HG02571 (cell line): ENCODE measurements at regions not wholly inside any gene's neighbourhood (a gene's known extent, or its start where the extent isn't known, plus 50 kb on each side); places are given as distances from the start of the nearest gene placed in this dataset.

Source experiments
- ATAC-seq: cut with Tn5 transposase; IDR thresholded peaks from one replicate; pipeline ENCODE4 v1.9.1; 2021; ENCODE audit warnings: mild to moderate bottlenecking, moderate library complexity; ENCODE audit not compliant: unreplicated experiment

DNA sequence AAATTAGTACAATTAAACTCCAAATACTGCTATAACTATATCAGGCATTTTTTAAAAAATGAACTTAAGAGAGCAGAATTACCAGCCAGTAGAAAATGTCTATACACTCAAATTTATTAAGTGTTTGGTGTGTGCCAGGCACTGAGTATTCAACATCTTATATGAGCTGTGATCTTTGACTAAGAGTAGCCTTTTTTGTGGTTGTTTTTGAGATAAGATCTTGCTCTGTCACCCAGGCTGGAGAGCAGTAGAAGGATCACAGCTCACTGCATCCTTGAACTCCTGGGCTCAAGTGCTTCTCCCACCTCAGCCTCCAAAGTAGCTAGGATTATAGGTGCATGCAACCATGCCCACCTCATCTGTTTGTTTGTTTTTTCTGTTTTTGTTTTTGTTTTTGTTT lies 102.5 kb upstream of the CELF2 start:
- no peak for ATAC-seq

DNA sequence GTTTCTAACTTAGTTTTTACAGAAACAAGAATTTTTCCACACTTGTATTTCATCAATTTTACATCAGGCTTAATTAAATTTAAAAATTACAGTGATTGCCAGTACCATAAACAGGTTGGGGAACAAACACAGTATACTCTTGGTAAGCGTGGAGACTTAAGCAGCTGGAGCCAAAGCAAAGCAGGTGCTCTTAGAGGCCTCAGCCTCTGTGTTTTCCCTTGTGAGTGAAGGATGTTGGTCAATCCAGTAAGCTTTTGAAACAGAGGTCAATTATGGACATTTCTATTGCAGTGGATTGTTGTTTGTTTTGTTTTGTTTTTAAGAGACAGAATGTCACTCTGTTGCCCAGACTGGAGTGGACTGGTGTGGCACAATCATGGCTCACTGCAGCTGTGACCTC lies 100.6 kb upstream of the CELF2 start:
- no peak for ATAC-seq

DNA sequence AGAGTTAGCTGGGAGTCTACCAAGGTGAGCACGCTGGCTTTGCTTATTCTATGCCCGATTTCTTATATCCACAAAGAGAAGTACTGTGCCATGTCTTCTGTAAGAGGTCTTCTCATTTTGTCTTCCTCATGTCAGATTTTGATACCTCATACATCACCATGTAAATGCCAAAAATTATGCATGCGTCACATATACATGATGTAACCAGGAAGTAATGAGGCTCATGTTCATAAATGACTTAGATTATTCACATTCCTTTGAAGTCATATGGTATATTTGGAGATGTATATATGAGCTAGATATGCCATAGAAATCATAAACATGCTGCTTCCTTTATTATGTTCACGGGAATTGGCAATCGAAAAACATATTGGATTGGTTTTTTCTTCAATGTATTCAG lies 97.7 kb upstream of the CELF2 start:
- ATAC-seq = no peak

DNA sequence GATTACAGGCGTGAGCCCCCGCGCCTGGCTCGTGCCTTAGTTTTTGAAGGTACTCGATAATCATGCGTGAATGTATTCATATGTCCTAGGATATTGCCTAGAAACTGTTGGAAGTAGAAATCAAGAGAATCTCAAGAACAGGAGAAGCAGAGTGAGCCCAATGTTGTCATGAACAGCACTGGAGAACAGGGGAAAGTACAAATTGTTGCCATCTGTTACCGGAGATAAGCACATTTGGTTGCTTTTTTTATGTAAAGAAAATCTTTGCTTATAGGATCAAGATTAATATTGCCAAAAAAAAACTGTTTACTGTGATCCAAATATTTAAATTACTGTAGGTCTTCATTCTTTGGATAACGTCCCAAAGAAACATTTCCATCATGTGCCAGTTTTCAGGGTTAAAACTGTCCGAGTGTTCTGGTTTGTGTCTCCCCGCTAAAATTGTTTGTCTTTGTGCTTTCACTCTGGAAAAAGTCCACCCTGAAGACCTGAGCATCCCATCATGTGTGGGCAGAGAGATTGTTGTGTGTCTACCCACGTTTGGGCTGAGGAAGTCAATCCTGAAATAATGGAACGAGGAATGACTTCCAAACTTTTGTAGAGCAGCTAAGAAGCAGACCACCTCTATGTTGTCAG lies 95.7 kb upstream of the CELF2 start:
- ATAC-seq = no peak

DNA sequence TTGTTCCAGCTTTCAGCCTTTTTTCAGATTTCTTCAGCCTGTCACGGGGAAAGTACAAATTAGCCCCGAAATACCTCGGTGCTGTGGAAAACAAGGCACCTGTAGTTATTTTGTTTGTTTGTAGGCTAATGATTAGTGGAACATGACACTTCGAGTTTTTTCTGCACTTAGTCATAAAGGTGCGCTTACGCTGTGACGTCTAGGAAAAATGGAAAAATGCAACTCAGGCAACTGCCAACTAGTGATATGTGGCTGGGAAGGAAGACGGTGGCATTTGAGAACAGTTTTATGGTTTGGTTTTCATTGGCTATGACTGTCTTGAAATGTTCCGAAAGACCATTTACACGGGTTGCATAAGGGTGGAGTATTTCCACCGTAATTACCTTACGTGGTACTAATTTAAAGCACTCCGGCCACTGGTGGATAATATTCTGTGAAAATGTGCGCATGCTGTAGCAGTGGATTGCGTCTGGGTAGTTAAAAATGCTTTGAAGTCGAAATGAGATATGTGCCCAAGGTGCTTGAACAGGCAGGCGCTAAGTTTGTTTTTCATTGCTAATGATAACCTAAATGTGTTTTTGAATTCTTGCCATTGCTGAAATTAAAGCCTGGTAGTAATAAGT lies 94.5 kb upstream of the CELF2 start:
- no peak for ATAC-seq

DNA sequence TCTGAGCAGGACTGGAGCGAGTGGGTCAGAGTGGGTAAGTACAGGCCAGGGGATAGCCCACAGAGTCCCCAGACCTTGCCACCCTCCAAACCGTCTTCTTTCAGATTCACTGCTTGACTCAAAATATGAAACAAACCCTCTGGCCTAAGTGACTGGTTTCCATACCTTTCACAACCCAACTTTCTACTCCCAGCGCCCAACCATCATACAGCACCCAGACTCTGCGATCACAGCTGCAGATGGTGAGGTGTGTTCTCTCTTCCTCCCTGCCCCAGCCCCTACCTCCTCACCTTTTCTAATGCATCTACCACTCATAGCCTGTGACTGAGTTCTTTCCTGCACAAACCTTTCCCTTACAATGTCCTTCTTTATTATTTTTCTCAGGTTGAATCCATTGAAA lies 92.0 kb upstream of the CELF2 start:
- ATAC-seq = no peak

DNA sequence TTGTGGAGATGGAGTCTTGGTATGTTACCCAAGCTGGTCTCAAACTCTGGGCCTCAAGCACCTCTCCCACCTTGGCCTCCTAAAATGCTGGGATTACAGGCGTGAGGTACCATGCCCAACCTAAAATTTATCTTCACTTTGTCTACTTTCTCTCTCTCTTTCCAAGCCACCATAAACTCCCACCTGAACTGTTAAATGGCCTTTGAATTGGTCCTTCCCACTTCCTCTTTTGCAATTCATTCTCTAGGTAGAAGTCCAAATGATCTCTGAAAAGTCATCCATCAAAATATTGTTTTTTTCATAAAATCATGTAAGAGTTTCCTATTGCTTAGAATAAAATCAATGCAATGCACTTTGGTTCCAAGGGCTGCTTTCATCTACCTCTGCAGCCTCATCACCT lies 90.1 kb upstream of the CELF2 start:
- no peak for ATAC-seq

DNA sequence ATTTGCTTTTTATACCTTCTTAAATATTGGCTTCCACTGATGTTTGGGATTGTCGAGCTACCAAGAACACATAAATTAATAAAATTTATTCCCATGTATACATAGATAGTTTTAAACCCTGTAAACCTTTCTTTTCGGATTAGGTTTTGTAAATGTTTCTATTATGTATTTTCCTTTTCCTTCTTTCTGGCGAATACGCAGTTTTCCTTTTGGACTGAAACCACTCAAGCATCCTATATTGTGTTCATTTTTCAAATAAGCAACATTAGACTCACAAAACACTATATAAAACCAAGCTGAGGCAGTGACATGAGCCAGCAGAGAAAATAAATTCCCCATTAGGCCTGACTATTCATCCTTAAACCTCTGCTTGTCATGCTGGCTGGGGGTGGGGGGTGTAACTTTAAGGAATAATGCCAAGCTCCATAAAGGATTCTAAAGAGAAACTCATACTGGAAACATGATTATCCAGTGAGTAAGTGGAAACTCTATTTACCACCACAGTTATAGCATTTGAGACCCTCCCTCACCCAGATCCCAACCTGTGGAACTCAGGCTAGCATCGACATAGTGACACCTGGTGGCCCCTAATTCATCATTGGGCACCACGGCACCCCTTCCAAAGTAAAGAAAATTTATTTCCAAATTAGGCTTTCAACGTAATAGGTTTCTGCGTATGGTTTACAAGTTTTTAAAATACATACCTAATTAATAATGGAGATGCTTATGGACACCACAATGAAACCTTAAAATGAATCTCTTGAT lies 86.5 kb upstream of the CELF2 start:
- ATAC-seq = no peak

DNA sequence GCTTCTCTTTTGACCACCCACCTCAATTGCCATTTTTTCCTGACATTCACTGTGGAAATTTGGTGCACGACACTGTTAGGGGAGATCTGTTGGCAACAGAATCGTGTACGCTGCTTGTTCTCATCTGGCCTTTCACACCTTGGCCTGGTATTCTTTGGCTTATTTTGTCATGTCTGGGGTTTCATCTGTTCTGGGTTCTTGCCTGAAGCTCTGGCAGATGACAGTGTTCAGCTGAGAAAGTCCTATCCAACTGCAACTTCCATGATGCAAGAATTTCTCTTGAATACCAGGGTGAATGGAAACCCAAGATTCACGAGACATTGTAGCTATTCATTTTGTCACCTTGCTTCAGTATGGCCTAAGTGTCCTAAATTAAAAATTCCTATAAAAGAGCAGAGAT lies 82.6 kb upstream of the CELF2 start:
- ATAC-seq = no peak

DNA sequence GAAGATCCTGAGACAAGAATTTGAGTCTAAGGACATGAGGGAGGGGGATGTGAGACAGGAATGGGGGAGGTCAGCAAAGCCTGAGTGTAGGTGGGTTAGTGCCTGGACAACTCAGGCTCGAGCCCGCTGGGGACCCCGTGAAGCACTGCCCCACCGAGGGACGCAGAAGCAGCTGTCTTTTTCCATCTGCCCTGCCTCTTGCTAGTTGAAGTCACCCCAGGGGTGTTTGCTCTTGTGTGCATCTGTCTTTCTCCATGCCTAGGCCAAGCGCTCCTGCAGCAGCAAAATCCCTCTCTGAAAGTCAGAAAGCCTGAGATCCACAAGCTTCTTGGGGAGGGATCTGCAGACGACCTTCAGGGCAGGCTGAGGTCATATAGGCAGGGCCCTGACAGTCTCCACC lies 79.0 kb upstream of the CELF2 start:
- no peak for ATAC-seq

DNA sequence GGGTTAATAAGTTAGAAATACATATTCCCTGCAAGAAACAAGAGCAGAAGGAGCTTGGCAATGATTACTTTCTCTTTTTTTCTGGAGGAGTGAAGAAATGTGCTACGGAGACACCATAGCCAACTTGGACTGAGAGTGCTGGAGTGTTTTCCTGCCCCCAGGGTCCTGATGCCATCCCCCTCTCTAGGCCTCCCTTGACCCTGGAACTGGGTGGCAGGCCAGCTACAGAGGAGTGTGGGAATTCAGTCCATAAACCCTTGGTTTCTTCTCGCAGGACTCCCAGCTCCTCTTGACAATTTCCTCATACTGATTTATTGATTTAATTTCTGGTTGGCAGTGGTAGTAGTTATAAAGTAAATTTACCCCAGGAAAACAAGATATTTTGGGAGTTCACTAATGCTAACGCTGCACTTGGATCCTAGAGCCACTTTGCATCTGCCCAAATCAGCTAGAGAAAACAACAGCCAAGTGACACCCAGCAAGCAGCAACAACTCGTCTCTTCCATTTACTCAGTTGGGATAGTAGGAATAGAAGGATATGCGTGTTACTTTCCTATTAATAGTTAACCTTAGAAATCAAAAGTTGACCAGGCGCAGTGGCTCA lies 76.4 kb upstream of the CELF2 start:
- no peak for ATAC-seq

DNA sequence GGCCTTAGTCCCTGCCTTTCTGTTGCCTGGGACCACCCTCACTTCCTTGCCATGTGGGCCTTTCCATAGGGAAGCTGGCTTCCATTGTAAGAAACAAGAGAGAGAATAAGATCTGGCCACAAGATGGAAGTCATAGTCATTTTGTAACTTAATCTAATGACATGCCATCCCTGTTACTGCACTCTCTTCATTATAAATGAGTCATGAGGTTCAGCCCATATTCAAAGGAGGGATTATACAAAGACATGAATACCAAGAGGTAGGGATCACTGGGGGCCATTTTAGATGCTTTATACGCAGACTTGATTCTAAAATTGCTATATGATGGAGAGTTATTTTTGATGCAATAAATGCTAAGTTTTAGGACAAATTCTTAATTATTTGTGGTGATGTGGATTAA lies 75.2 kb upstream of the CELF2 start:
- no peak for ATAC-seq

DNA sequence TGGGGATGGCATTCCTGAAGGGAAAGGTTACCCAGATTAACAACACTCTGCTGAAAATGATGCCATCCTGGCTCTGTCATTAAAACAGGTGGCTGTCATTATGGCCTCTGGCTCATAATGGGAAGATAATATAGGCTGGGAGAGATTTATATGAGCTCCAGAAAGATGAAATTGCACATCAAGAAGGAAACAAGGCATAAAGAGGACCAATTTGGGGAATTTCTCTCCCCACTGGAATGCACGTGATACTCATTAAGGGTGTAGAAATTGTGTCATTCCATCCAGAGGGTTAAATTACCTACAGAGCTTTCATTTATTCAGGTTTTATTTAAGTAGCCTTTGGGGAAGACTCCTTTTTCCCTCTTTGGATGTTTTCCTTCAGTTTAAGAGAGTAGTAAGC lies 71.6 kb upstream of the CELF2 start:
- ATAC-seq = no peak

DNA sequence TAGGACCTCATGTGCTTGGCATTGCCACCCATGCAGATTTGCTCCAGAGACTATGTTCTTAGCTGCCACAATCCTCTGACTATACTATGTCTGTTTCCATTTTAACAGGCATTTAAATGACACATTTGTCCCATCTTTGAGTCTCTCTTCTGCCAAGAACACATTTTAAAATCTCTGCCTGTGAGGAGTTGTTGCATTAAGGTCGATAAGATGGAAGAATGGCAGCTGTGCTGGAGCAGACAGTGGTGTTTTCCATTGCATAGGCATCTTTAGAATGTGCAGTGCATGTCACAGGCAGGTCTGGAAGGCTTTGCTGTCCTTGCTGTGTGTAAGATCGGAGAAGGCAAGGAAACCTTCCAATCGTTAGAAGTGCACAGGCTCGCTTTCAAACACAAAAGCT lies 70.9 kb upstream of the CELF2 start:
- ATAC-seq = no peak

DNA sequence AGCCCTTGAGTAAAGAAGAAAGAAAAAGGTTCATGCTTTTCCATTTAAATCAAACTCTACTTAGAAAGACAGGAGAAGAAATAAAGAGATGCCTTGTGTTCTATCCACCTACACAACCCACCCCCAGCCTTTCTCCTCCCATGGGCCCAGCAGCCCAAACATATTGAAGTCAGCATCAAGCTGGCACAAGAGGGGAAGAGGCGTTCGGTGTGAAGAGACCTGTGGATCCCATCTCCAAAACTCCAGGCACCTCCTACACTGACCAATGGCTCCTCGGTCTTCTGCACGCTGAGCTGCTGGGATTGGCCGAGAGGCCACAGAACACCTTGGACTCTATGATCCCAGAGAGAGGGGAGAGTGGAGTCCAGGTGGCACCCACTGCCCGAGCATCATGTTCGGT lies 66.0 kb upstream of the CELF2 start:
- ATAC-seq = no peak

DNA sequence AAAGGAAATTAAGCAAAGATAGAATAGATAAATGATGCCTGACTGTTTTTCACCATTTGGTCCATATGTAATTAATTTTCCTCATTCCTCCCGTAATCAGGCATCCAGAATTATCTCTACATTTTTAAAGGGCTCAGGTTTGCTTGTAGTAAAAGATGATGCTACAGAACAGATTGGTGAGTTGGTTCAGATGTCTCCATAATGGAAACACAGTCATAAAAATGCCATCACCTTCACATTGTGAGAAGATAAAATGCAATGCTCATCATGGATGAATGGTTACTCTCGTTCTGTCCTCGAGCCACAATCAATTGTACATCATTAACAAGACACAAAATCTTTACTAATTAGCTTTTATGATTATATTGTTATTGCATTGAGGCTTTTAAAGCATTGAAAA lies 64.9 kb upstream of the CELF2 start:
- no peak for ATAC-seq

DNA sequence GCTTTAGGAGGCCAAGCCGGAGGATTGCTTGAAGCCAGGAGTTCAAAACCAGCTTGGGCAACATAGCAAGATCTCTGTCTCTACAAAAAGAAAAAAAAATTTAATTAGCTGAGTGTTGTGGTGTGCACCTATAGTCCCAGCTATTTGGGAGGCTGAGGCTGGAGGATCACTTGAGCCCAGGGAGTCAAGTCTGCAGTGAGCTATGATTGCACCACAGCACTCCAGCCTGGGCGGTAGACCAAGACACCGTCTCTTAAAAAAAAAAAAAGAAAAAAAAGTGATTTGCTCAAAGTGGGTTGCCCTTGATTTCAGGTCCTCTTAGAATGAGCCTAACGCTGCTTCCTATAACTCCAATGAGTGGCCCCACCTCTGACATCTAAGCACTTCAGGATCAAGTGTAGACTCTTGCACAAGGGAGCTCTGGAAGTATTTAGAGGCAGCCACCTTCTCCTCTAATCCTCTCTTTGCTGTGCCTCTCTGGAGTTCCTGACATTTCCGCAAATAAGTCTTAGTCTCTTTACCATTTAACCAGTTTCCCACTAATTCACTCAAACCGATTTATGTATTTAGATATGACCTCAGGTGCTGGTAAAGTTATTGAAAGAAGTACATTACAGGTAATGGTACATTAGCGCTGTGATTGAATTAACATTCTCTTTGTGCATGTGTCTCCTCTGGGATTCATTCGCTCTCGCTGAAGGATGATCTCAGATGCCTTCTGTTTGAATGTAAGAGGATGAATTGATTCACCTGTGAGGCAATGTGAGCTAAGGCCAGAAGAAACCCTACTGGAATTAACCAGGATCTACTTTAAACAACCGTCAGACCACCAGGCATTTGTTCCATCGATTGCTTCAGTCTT lies 60.8 kb upstream of the CELF2 start:
- ATAC-seq = no peak

DNA sequence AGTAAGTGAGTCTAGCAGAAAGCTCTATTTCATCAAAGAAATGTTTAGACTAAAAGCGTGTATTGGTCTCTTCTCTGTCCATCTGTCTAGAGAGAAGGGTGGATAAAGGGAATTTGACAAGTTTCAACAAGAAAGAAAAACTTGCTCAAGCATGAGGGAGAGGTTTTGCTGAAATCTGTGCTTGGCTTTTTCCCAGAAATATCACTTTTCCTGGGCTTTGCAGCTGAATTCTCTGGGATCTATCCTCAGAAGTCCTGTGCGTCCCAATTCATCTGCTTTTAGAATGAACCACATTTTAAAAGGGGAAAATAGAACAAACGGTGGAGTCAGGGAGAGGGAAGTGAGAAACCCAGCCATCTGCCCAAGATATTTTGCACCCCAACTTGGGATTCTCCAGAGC lies 59.6 kb upstream of the CELF2 start:
- no peak for ATAC-seq

DNA sequence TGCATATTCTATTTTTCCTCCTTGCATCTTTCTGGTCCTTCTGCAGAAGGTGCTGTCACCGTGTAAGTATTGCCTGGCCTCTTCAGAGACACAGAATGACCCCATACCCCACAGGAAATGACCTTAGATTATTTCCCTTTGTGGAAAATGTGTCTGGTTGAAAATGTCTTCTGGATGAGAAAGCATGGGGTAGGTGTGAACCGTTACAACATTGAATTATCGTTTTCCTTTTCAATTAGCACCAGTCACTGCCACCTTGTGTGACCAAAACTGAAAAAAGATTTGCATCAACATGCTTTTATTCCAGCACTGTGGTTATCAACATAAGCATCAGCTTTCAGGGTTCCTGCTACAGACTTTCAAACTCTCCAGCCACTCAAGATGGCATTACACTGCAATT lies 58.0 kb upstream of the CELF2 start:
- ATAC-seq = peak; percentile 63

DNA sequence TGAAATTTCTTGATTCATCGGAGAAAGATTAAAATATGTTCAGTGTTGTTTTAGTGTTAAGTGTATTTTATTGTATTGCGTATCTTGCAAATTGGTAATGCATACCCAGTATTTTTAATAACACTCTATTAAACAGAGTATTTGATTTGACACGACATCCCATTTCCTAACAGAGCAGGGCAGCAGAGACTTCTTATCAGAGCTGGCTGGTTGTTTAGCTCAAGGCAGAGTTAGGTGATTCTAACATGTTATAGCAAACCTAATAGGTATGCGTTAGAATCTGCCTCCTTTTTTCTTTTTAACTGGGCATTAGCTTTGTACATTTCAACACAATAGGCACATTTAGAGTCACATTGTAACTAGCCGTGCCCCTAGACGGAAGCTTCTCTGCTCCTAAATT lies 57.1 kb upstream of the CELF2 start:
- no peak for ATAC-seq

DNA sequence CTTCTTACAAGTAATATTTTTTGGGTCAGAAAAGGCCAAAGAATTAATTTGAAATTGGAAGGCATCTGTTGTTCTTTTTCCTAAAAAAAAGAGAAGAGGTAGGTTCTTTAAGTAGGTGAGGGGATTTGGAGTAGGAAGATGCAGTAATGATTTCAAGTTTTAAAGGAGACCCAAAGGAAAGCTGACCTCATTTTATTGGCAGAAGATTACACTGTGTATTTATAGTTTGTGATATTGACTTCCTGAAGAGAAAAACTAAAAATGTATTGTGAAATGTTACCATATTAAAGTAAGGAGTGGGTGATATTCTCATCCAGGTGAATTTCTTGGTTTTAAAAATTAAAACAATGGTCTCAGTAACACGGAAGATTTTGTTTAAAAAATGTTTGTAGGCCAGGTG lies 56.6 kb upstream of the CELF2 start:
- no peak for ATAC-seq
